ENCODE measurements at regions not wholly inside any gene's neighbourhood (a gene's known extent, or its start where the extent isn't known, plus 50 kb on each side); places are given as distances from the start of the nearest gene placed in this dataset.

DNA sequence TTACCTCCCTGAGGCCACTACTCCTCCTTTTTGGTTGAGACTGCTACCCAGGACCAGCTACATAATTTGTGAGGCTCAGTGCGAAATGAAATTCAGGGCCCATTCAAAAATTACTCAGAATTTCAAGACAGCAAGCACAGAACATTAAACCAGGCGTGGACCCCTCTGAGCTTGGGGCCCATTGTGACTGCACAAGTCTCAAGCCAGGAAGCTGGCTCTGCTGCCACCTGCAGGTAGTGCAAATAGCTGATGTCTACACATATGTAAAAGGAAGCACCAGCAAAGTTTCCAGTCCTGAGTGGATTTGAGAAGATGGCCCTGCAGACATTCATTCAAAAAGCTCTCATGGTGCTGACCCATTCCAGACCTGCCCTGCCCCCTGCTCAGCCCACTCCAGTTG lies 213.4 kb upstream of the LNX1 start:
- no peak overlapping the region for H3K27ac Mint-ChIP-seq
- no peaks in the 10 kb centered on the region for H3K4me1 Mint-ChIP-seq
- H3K27me3 Mint-ChIP-seq: peaks cover 8% of the 10 kb centered on the region
- no peaks in the 10 kb centered on the region for H3K9me3 Mint-ChIP-seq
- CTCF ChIA-PET: interaction anchor here (0.5 to 1.1 kb wide), 4 partner anchors 9 to 790 kb away, joined by 3 to 4 read pairs (median 4); no protein-coding TSS in a partner anchor
- H3K36me3 Mint-ChIP-seq: no peaks in the 10 kb centered on the region
- peak; percentile 48 for DNase-seq
- no peak overlapping the region for H3K4me3 Mint-ChIP-seq

DNA sequence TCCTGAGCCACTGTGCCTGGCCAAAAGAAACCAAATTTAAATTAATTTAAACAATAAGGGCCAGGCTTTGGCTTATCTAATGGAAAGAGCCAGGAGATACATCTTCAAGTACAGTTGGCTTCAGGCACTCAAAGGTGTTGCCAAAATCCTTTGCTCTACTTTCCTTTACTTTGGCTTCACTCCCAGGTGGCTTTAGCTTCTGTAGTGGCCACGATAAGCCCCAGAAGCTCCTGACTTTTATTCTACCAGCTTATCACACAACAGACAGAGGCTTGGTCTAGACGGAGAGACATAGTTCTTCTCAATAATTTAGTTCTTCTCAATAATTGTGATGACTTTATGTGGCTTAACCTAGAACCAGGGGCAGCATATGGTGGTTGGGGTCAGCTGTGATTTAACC lies 211.2 kb upstream of the LNX1 start:
- CTCF ChIA-PET: no interaction called here
- H3K27me3 Mint-ChIP-seq: peaks cover 3% of the 10 kb centered on the region
- no peaks in the 10 kb centered on the region for H3K4me1 Mint-ChIP-seq
- no peaks in the 10 kb centered on the region for H3K36me3 Mint-ChIP-seq
- no peak overlapping the region for H3K4me3 Mint-ChIP-seq
- no peak overlapping the region for H3K27ac Mint-ChIP-seq
- DNase-seq: no peak
- no peaks in the 10 kb centered on the region for H3K9me3 Mint-ChIP-seq

DNA sequence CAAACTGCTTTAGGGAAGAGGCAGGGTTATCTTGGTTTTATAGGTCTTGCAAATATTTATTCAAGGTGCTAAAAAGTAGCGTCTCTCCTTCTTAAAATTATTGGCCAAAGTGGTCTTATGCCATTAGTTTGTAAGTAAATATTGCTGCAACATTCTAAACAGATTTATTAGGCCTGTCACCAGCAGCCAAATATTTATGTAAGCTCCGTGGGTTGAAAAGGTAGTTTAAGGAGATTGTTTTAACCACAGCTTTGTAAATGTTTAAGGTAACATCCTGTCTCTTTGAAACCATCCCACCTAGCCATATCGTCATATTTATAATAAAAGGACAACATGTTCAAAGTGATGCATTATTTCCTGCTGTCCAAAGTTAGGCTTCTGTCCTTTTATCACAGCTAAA lies 210.1 kb upstream of the LNX1 start:
- Mint-ChIP-seq H3K27ac (no peak overlapping the region), H3K4me3 (no peak overlapping the region), H3K4me1 (no peaks in the 10 kb centered on the region), H3K36me3 (no peaks in the 10 kb centered on the region), H3K9me3 (no peaks in the 10 kb centered on the region), H3K27me3 (peaks cover 8% of the 10 kb centered on the region)
- CTCF ChIA-PET: no interaction called here
- no peak for DNase-seq

DNA sequence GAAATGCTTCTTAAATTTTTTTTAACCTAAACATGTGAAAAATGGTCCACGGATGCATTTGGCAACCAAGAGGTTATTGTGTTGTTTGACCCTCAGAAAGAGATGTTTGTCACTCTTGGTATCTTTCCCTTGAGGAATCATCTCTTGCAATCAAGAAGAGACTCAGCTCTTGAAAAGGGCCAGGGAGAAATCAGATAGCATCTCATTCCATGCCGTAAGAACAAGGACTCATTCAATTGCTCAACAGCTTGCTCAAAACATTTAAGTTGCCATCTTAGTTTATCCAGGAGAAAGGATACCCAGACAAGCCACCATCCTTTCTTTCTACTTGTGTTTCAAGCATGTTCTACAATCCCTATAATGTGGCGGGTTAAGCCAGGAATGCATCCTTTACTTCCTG lies 209.5 kb upstream of the LNX1 start:
- DNase-seq: no peak
- Mint-ChIP-seq H3K9me3 (no peaks in the 10 kb centered on the region), H3K27ac (no peak overlapping the region), H3K36me3 (no peaks in the 10 kb centered on the region), H3K4me1 (no peaks in the 10 kb centered on the region), H3K27me3 (peaks cover 8% of the 10 kb centered on the region), H3K4me3 (no peak overlapping the region)
- CTCF ChIA-PET: no interaction called here

DNA sequence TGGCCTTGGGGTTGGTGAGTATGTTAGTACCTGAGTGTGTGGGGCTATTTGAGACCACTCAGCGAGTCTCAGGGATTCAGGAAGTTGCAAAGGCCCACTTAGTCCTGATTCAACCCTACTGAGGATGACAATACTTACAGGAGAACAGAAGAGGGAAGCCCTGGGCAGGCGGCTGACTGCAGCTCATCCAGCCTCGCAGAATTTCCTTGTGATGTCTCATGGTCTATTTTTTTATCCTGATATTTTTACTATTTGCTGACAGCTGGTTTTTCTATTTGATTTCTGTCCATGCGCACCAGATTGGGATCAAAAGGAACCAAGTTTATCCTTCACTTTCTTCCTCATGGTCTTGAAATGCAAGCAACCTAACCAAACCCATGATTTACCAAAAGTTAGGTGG lies 201.8 kb upstream of the LNX1 start:
- H3K4me3 Mint-ChIP-seq: no peak overlapping the region
- no peak for DNase-seq
- CTCF ChIA-PET: no interaction called here
- H3K9me3 Mint-ChIP-seq: no peaks in the 10 kb centered on the region
- H3K36me3 Mint-ChIP-seq: no peaks in the 10 kb centered on the region
- peaks cover 5% of the 10 kb centered on the region for H3K27me3 Mint-ChIP-seq
- H3K27ac Mint-ChIP-seq: no peak overlapping the region
- no peaks in the 10 kb centered on the region for H3K4me1 Mint-ChIP-seq

DNA sequence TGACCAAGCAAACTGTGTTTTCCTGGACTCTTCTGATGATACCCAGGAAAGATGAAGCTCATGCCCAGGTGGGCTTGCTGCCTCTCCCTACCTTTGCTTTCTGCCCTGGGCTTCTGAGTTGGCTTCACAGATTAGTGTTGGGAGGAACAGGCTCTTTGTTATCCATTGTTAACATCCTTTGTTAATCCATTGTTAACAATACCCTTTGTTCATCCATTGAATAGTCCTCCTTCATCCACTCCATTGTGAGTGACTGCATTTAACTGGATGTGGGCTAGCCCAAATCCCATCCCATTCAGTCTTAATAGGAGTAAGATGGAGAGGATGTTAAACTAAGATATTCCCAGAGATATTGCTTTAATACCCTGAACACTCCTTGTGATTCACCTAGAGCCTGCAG lies 199.0 kb upstream of the LNX1 start:
- no peak overlapping the region for H3K4me3 Mint-ChIP-seq
- CTCF ChIA-PET: no interaction called here
- H3K4me1 Mint-ChIP-seq: no peaks in the 10 kb centered on the region
- DNase-seq: no peak
- no peak overlapping the region for H3K27ac Mint-ChIP-seq
- no peaks in the 10 kb centered on the region for H3K9me3 Mint-ChIP-seq
- no peaks in the 10 kb centered on the region for H3K27me3 Mint-ChIP-seq
- no peaks in the 10 kb centered on the region for H3K36me3 Mint-ChIP-seq

DNA sequence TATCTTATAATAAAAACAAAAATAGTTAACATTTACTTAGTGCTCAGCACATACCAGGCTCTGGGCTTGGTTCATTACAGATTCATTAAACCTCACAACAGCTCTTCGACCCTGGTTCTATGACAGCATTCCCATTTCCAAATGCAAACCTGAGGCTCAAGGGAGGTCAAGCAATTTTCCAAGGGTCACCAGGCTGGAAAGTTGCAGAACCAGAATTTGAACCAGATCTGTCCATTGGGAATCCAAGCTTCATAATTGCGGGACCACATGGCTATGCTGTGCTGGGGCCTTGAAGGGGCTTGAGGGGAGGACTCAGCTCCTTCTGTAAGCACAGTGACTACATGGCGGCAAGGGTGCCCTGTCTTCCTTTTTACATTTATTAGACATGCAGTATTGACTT lies 197.3 kb upstream of the LNX1 start:
- H3K4me3 Mint-ChIP-seq: no peak overlapping the region
- no peaks in the 10 kb centered on the region for H3K27me3 Mint-ChIP-seq
- no peak for DNase-seq
- no peaks in the 10 kb centered on the region for H3K4me1 Mint-ChIP-seq
- H3K36me3 Mint-ChIP-seq: no peaks in the 10 kb centered on the region
- no peak overlapping the region for H3K27ac Mint-ChIP-seq
- H3K9me3 Mint-ChIP-seq: no peaks in the 10 kb centered on the region
- CTCF ChIA-PET: no interaction called here

DNA sequence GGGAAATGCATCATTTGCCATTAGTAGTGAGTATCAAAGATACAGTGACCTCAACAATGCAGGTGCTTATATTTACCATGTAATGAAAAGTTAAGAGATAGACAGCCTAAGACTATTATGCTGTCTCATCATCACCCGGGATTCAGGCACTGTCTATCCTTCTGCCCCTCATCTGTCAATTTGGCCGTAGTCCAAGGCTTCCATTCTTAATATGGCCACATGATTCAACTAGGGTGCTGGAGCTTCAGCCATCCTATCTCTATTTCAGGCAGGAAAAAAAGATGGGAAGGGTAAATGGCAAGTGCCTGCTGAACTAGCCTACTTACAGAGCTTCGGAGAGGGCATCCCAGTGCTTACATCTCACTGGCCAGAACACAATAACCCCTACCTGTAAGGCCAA lies 196.7 kb upstream of the LNX1 start:
- H3K4me3 Mint-ChIP-seq: no peak overlapping the region
- no peak overlapping the region for H3K27ac Mint-ChIP-seq
- DNase-seq: no peak
- no peaks in the 10 kb centered on the region for H3K27me3 Mint-ChIP-seq
- no peaks in the 10 kb centered on the region for H3K36me3 Mint-ChIP-seq
- CTCF ChIA-PET: no interaction called here
- H3K9me3 Mint-ChIP-seq: no peaks in the 10 kb centered on the region
- no peaks in the 10 kb centered on the region for H3K4me1 Mint-ChIP-seq

DNA sequence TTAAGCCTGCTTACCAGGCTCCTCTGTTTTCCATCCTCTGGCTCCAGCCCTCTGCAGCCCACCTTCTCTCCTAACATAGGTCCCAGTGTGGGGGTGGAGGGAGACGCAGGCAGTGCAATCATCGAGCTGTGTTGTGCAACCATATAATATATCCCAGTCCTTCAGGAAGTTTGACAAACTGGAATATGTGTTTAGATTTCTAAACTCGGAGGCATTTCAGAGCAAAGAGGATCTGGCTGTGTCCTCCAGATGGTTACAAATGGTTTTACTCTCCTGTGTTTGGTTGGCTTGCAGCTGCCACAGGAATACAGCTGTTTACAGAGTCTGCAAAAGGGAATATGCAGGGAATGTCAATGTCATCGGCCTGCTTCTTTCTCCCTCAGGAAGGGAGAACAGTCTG lies 195.3 kb upstream of the LNX1 start:
- Mint-ChIP-seq H3K36me3 (no peaks in the 10 kb centered on the region), H3K27ac (no peak overlapping the region), H3K27me3 (no peaks in the 10 kb centered on the region), H3K9me3 (no peaks in the 10 kb centered on the region), H3K4me1 (no peaks in the 10 kb centered on the region), H3K4me3 (no peak overlapping the region)
- DNase-seq: no peak
- CTCF ChIA-PET: no interaction called here

DNA sequence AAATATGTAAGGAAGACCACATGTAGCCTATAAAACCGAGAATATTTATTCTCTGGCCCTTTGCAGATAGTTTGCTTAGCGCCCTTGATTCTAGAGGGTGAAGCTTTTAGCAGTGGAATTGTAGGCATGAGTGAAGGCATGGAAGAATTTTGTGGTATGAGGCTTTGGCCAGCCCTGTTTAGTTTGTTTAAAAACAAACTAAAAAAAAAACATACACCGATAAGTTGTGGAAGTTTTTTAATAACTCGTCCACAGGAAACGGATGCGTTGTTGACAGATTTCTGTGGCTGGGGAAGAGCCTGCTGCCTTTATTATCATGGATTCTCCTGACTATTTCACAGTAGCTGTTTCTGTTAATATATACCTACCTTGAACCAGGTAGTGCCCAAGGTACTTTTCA lies 194.7 kb upstream of the LNX1 start:
- no peaks in the 10 kb centered on the region for H3K9me3 Mint-ChIP-seq
- CTCF ChIA-PET: no interaction called here
- no peak for DNase-seq
- no peak overlapping the region for H3K27ac Mint-ChIP-seq
- H3K4me1 Mint-ChIP-seq: no peaks in the 10 kb centered on the region
- H3K4me3 Mint-ChIP-seq: no peak overlapping the region
- no peaks in the 10 kb centered on the region for H3K27me3 Mint-ChIP-seq
- no peaks in the 10 kb centered on the region for H3K36me3 Mint-ChIP-seq

DNA sequence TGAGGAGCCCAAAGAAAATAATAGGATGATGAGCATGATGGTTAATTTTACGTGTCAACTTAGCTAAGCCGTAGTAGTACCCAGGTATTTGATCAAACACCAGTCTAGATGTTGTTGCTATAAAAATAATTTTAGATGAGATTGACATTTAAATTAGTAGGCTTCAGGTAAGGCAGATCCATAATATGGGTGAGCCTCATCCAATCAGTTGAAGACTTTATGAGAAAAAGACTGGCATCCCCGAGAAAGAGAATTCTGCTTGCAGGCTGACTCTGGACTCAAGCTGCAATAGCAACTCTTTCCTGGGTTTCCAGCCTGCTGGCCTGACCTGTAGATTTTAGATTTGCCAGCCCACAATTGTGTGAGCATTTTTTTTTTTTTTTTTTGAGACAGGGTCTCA lies 192.8 kb upstream of the LNX1 start:
- CTCF ChIA-PET: no interaction called here
- H3K27me3 Mint-ChIP-seq: no peaks in the 10 kb centered on the region
- H3K4me3 Mint-ChIP-seq: no peak overlapping the region
- H3K27ac Mint-ChIP-seq: no peak overlapping the region
- no peak for DNase-seq
- no peaks in the 10 kb centered on the region for H3K9me3 Mint-ChIP-seq
- H3K36me3 Mint-ChIP-seq: no peaks in the 10 kb centered on the region
- no peaks in the 10 kb centered on the region for H3K4me1 Mint-ChIP-seq

DNA sequence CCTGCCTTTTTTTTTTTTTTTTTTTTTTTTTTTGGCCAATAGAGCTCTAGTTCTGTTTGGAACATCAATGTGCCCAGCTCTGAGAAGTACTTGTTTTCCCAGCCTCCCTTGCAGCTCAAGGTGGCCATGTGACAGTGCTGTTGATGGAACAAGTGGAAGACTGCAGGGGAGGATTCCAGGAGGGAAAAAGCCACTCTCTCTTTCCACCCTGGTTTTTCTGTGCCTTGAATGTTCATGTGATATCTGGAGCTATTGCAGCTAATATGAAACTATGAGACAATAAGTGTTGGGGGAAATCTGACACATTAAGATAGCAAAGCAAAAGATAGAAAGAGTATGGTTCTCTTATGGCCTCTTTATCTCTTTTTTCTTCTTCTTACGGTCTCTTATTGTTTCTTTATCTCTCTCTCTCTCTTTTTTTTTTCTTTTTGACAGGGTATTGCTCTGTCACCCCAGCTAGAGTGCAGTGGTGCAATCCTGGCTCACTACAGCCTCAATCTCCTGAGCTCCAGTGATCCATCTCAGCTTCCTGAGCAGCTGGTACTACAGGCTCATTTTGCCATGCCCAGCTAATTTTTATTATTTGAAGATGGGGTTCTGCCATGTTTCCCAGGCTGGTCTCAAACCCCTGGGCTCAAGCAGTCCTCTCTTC lies 192.0 kb upstream of the LNX1 start:
- H3K27me3 Mint-ChIP-seq: no peaks in the 10 kb centered on the region
- no peak overlapping the region for H3K4me3 Mint-ChIP-seq
- DNase-seq: no peak
- no peaks in the 10 kb centered on the region for H3K4me1 Mint-ChIP-seq
- H3K9me3 Mint-ChIP-seq: no peaks in the 10 kb centered on the region
- H3K27ac Mint-ChIP-seq: no peak overlapping the region
- no peaks in the 10 kb centered on the region for H3K36me3 Mint-ChIP-seq
- CTCF ChIA-PET: no interaction called here

DNA sequence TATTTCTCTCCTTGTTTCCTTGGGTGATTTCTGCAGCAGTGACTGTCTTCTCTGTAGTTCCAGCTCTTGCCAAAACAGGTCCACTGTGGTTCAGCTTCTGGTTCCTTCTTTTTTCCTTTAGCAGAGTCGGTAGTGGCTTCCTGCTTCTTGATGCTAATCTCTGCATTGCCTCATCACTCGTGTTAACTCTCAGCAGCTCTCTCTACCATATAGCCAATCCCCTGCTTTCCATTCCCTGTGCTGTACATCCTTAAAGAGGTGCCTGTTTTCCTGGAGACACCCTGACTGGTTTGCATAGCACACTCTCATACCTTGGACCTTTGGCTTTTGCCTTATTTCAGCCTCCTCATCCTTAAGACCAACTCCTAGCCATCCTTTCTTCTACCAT lies 191.2 kb upstream of the LNX1 start:
- no peak for DNase-seq
- no peaks in the 10 kb centered on the region for H3K36me3 Mint-ChIP-seq
- CTCF ChIA-PET: no interaction called here
- H3K4me3 Mint-ChIP-seq: no peak overlapping the region
- no peaks in the 10 kb centered on the region for H3K27me3 Mint-ChIP-seq
- no peak overlapping the region for H3K27ac Mint-ChIP-seq
- H3K9me3 Mint-ChIP-seq: no peaks in the 10 kb centered on the region
- no peaks in the 10 kb centered on the region for H3K4me1 Mint-ChIP-seq

DNA sequence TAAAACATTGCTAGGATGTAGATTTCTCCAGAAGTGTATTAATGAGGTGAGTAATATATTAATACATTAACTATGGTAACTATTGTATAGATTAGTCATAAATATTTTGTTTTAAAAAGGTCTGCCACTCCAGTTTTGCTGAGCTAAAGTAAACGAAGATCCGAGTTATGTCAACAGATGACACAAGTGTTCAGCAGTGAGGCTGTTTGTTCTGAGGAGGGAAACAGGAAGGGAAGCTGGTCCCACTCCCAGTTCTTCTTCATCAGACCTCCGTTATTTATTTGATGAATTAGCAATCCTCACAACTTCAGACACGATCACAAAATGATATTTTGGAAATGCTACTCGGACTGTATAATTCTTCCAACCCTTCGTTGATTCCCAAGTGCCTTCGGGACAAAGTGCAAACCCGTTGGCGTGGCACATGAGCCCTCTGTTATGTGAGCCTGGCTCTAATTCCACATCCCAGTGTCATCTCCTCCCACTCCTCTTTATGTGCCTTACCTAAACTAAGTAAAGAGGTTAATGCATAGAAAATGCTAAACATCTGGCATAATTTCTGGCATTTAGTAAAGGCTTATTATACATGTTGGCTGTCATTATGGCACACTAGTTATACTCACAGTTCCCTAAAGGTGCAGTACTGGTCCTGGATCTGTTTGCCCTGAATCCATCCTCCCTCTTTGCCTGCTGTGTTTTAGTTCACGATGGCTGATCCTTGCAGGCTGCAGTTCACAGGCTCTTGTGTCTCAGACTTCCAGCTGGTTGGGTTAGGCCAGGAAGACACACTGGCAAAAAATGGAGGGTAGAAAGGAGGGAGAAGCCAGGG lies 190.6 kb upstream of the LNX1 start:
- no peaks in the 10 kb centered on the region for H3K27me3 Mint-ChIP-seq
- CTCF ChIA-PET: no interaction called here
- no peaks in the 10 kb centered on the region for H3K36me3 Mint-ChIP-seq
- no peaks in the 10 kb centered on the region for H3K9me3 Mint-ChIP-seq
- DNase-seq: no peak
- no peaks in the 10 kb centered on the region for H3K4me1 Mint-ChIP-seq
- H3K27ac Mint-ChIP-seq: no peak overlapping the region
- no peak overlapping the region for H3K4me3 Mint-ChIP-seq

DNA sequence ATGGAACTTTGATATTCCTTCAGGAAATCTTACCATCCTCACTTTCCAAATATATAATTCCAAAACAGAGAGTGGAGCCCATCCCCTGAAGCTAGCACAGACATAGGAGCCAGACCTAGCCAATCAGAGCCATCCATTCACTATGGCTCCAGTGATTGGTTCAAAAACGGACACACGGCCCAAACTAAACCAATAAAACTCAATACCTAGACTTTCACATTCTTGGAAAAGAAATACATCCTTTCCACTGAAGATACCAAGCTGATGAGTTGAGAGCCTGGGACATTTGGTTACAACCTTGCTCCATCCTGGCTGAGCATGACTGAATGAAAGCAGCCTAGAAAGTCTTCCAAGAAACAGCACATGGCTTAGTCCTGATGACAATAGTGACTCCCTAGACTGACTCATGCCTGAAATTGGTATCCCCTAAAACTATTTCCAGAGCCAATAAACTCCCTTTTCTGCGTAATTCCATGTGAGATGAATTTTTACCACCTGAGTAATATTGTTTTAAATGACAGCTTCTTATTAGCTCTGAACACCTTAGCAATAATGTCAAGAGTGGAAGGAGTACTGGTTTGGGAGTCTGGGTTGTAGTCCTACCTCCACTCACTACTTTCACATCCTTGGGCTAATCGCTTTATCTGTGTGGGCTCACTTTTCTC lies 189.6 kb upstream of the LNX1 start:
- no peak overlapping the region for H3K27ac Mint-ChIP-seq
- no peaks in the 10 kb centered on the region for H3K27me3 Mint-ChIP-seq

More for the DNA sequence above, 189.6 kb upstream of the LNX1 start:
- H3K36me3 Mint-ChIP-seq: no peaks in the 10 kb centered on the region
- no peak overlapping the region for H3K4me3 Mint-ChIP-seq
- no peak for DNase-seq
- CTCF ChIA-PET: no interaction called here
- H3K9me3 Mint-ChIP-seq: no peaks in the 10 kb centered on the region
- no peaks in the 10 kb centered on the region for H3K4me1 Mint-ChIP-seq

All from activated naive CD4-positive, alpha-beta T cell treated with anti-CD3 and anti-CD28 coated beads, Interleukin-2, amount 10 ng/mL, durations not matched to agents 7 days and 5 days (primary cell).